GM18870 (cell line): ENCODE measurements at regions not wholly inside any gene's neighbourhood (a gene's known extent, or its start where the extent isn't known, plus 50 kb on each side); places are given as distances from the start of the nearest gene placed in this dataset.

Source experiments
- ATAC-seq: cut with Tn5 transposase; IDR thresholded peaks from one replicate; pipeline ENCODE4 v1.9.1; 2021; ENCODE audit warnings: moderate library complexity; ENCODE audit not compliant: unreplicated experiment

DNA sequence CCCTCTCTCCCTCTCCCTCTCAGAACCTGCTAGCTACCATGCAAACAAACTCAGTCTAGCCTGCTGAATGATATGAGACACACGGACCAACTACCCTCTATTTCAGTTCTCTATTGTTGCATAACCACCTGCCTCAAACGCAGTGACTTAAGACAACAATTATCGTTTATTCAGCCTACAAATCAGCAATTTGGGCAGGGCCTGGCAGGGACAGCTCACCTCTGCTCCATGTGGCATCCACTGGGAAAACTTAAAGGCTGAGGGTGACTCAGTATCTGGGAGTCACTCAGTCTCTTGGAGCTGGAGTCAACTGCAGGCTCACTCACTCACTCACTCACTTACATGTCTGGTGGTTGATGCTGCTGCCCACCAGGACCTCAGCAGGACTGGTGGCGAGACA lies 121.3 kb downstream of the SEC16B start:
- no peak for ATAC-seq

DNA sequence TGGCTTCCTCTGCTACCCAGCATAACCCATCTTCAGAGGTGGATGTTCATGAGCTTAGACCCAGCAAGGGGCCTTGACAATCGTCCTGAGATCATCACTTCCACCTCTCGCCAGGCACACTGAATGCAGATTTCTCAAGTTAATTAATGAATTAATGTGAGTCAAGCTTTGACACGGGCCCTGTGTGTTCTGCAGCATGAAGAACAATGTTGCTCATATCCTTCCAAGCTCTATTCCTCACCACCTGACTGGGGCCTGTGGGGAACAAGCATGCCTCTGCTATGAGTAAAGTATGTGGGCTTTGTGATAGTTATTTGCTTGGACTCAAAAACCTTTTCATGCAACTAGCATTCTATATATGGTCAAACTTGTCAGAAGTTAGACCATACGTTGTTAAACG lies 122.0 kb downstream of the SEC16B start:
- ATAC-seq = no peak

DNA sequence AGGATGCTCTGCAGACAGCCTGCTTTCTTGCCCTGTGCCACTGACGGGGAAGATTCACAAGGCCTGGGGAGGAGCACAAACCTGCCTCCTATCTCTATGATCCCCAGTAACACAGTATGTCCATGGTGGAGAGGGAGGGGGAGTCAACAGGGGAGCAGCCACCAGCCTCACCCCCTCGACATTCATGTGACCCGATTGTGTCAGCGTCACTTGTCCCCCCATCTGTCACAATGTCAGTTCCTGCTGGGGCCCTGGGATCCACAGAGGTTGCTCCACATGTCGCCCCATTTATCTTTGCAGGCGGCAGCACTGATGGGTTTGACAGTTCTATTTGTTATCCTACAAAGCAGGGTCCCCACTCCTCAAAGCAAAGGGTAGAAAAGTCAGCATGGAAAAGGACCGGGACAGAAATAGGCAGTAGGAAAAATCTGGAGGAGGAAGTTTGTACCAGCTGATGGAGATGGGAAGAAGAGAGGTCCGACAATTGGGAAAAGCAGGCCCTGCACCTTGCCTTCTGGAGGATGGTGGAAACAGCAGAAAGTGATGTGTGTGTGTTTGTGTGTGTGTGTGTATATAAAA lies 130.9 kb downstream of the SEC16B start:
- no peak for ATAC-seq

DNA sequence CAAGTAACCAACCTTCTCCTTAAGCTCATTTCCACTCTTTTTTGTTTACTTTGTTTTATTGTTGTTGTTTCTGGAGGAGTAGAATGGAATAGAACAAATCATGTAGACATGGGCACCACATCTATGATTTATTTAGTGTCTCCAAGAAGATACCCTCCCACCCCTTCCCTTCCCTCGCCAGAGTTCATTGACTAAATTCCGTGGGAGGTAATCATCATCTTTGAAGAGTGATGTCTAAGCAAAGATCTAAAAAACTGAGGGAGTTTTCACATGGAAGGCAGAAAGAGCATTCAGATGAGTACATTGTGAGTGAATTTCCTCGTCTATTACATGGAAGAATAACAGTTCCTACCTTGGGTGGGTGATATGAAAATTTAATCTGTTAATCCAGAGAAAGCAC lies 136.2 kb downstream of the SEC16B start:
- no peak for ATAC-seq

DNA sequence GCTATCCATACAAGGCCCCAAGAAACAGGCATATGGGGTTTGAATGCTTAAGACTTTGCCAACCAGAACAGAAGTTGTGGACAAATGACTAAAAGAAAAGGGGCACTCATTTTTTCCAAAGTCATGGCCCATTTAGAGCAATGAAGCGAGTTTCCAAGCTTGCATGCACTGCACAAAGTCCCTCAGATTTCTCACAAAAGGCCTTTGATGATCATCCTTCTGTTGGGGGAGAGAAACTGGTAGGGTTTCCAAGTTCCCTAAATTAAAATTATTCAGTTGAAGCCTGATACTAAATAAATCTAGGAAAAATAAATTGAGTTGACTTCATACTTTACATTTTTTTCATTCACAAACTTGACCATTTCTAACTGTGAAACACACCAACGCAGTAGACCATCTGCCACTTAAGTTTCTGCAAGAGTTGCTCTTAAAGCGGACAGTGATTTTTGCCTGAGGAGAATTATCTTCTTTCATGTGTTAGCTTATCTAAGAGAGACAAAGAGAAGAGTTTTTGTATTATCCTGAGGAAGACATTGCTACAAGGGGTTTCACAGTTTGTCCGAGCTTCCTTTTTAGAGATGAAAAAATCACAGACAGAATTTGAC lies 139.2 kb downstream of the SEC16B start:
- no peak for ATAC-seq

DNA sequence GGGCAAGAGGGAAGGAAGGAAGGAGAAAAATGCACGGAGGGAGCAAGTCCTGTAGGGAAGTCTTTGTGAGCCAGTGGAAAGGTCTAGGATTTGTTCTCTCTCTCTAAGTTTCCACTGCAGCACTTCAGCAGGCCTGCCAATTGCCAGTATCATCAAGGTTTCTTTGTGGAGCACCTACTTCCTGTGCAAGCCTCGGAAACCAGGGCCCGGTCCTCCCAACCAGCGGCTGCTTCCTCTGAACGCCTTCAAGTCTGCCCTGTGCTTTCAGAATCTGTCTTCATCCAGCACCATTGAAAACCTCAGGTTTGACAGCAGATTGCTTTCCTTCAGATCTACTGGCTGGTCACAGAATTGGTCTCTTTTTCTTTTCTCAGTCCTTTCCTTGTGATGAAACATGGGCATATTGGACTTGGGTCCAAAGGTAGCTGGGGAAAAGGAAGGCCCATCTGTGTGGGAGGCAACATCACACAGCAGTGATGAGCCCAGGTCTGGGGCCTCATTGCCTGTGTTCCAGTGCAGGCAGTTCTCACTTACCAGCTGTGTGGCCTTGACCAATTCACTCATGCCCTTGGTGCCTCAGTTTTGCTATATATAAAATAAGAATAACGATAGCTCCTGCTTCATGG lies 144.5 kb downstream of the SEC16B start:
- no peak for ATAC-seq

DNA sequence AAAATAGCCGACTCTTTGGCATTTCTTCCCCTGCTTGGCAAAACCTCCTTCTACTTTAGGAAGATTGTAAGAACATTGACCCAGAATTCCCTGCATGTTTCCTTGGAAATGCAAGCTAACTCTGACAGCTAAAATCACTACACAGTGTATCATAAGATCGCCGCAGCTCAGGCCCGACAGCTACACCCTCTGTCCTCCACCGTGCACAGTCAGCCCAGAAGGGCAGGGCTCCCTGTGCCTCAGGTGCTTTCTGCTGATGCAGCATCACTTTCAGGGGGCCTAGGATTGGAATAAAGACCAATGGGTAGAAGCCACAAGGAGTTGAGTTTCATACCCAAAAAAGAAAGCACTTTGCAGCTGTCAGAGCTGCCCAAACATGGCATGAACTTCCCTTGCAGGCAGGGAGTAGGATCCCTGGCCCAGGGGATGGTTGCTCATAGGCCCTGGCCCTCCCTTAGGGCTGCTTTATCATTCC lies 145.3 kb downstream of the SEC16B start:
- peak; percentile 64 for ATAC-seq

DNA sequence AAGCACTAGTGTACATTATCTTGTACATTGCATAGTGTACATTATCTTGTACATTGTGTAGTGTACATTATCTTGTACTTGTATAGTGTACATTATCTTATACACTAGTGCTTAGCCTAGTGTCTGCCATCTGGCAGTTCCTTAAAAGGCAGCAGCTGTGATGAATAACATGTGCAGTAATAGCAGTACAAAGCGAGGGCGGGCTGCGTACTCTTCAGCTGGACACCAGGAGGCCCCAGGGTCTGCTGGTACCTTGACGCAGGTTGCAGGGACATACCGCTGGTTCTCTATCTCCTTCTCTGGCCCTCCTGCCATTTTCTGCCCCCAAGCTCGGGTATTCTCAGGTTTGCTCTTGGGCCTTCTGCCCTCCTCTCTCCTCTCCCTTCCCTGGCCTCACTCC lies 149.6 kb downstream of the SEC16B start:
- ATAC-seq = no peak

DNA sequence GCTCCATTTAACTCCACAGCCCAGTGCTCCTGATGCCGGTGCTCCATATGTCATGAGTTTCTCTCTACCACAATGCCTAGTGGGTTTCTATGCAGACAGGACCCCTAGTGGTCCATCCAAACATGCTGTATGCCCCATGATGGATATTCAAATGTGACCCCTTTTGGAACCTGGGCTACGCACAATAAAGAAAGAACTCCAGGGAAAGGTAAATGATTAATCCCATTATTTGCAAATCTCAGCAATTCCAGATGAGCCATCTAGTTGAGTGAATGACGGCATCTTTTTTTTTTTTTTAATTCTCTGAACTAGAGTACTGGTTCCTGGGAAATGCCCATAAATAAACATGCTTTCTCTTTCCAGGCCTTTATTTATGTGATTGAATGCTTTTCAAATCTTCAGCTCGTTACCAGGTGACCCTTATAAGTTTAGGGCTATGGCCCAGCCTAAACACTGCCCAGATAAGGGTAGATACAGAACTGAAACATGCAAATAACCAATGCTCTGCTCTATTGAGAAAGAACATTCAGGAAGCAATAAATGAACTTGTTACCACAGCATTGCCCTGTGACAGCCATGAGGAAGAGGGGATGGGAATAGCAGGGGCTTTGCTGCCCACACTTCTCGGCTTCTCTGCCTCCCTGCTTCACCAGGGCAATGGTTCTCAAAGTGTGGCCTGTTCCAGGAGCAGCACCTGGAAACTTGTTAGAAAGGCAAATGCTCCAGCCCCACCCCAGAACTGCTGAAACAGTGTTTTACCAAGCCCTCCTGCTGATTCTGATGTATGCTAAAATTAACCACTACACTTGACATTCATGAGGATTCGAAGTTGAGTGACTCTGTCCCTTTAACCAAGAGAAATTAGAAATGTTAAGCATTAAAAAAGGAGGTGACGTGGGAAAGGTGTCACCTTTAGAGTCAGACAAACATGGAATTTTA lies 151.7 kb downstream of the SEC16B start:
- ATAC-seq = peak; percentile 99

DNA sequence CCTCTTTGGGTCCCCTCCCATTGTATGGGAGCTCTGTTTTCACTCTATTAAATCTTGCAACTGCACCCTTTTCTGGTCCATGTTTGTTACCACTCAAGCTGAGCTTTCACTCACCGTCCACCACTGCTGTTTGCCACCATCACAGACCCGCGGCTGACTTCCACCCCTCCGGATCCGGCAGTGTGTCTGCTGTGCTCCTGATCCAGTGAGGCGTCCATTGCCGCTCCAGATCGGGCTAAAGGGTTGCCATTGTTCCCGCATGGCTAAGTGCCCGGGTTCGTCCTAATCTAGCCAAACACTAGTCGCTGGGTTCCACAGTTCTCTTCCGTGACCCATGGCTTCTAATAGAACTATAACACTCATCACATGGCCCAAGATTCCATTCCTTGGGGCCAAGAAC lies 157.2 kb downstream of the SEC16B start:
- no peak for ATAC-seq

DNA sequence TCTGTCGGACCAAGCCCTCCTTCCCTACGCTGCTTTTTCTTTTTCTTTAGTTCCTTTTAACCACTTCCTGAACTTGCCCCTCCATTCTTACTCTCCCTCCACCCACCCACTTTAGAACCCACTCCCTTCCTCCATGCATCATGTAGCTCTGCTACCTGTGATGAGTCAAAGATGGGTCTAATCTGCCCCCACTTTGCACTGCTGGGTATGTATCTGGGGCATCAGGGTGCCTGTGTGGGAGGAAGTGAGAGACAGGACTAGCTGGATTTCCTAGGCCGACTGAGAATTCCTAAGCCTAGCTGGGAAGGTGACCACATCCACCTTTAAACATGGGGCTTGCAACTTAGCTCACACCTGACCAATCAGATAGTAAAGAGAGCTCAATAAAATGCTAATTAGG lies 157.7 kb downstream of the SEC16B start:
- no peak for ATAC-seq

DNA sequence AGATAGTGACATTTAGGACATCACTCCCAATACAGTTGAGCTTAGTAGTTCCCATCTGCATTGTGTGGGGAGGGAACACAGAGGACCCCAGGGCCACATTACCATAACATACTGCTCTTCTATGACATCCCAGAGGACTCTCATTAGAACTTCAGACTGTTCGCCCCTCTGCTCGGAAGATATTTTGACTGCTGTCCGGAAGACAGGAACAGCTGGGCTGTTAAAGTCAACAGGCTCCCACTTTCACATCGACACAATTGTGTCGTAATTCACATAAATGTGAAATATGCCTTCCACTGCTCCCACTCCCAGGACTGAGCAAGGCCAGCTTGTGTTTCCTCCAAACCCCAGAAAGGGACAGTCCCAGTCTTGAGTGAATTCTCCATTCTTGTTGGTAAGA lies 158.4 kb downstream of the SEC16B start:
- ATAC-seq = no peak

DNA sequence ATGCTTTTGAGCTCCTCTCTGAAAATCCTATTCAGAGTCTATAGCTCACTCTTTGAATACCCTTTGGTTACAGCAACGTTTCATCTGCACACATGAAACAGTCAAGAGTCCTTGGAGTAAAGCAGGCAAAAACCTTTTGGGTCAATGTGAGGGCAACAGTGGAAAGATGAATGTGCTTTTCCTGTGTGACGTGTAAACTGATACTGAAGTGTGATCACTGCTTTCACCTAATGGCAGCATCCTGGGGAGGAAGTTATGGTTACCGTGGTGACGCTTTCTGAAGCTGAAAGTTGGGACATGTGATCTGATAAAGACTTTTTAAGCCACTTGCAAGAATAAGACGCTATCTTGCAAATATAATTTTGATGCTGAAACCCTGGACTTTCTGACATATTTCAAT lies 160.0 kb downstream of the SEC16B start:
- peak; percentile 99 for ATAC-seq

DNA sequence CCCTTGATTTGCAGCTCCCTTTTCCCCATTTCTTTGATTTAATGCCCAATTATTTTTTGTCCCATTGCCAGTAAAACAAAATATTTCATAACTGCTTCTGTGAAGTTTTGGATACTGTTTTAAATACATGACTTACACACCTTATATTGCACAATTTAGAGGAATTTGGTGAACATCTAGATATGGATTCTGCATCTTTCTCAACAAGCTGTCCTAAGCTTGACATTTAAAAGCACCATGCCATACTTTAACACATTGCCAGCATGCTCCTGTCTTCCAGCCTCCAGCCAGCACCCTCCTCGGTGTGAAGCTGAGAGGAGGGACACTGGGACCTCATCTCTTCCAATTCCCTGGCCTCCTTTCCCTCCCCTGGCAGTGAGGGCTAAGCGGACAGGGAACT lies 167.6 kb downstream of the SEC16B start:
- no peak for ATAC-seq

DNA sequence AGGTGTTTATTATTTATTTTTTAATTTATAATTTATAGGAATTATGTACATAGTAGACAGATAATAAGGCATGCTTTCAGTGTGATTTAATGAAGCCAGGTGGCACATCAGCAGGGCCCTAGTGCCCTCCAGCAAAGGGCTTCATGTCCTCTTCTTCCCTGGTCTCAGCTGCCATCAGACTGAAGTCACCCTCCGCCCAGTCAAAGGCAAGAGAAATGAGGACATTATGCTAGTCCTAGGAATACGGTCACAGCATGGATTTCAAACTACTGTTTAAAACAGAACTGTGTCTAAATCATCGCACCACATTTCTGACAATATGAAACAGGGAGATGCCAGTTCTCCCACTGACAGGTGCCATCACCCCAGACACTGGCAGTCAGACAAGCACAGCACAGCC lies 168.1 kb downstream of the SEC16B start:
- no peak for ATAC-seq

DNA sequence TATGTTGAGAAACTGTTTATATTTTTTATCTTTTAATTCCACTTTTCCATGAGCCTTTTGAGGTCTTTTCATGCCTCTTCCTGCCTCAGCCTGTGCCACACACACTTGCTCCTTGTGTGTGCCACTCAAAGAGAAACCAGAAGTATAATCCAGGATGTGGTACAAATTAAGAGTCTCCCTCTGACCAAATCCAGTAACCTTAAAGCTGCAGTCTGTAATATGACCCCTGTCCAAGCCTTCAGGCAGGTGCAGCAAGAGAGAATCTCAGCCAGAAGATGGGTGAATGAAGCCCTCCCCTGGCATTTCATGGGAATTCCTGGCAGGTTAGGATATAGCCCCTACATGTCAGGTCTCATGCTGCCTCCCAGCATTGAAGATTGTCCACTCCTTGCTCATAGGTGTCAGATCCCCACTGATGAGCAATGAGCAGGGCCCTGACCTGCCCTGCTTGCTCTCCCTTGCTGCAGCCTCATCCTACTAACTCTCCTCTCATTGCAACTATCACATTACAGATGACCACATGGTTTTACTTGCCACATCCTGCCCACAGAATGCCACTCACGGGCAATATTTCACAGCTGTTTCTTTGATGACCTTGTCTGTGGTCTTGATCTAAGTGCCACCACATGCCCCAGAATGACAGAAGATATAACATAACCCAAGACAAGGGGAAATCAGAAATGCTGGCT lies 169.3 kb downstream of the SEC16B start:
- ATAC-seq = peak; percentile 76

DNA sequence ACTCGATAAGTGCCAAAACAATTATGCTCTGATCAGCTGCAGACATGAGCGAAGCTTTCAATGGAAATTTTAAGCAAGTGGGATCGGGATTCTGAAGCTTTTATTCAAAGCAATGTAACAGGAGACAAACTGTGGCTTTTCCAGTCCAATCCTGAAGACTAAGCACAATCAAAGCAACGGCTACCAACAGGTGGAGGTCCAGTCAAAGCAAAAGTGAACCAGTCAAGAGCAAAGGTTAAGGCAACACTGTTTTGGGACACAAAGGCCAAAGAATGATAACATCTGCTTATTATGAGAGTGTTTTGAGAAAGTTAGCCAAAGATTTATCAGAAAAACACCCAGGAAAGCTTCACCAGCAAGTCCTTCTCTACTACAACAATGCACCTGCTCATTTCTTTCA lies 170.1 kb downstream of the SEC16B start:
- ATAC-seq = no peak

DNA sequence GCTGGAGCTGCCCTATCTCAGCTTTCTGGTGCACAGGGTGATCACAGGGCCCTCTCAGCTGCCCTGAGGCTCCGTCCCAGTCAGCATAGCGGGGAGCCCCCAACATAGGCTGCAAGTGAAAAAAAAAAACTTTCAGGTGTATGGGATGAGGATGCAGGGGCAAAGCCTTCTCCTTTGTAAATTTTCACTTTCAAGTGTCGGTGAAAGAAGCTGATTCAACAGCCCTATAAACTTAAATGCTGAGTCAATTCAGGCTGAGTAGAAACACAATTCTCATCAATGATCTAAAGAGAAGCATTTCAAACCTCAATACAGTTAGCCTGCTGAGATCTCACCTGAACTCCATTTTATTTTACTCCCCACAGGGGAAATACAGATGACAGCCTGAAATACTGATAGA lies 171.2 kb downstream of the SEC16B start:
- peak; percentile 49 for ATAC-seq

DNA sequence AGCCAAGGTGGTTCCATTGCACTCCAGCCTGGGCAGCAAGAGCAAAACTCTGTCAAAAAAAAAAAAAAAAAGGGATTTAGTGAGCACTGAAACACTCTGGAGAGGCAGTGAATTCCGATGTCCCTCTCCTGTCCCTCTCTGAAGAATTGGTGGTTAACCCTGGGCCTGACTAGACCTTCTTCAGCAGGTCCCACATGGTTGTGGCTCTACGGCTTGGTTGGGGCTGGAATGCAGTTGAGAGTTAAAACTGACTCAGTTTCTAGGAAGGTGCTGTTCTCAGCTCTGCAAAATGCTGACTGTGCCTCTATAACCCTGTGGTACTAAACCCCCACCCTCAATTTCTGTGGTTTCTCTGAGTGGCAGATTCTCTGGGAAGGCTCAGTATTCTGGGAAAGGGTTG lies 173.3 kb downstream of the SEC16B start:
- no peak for ATAC-seq

DNA sequence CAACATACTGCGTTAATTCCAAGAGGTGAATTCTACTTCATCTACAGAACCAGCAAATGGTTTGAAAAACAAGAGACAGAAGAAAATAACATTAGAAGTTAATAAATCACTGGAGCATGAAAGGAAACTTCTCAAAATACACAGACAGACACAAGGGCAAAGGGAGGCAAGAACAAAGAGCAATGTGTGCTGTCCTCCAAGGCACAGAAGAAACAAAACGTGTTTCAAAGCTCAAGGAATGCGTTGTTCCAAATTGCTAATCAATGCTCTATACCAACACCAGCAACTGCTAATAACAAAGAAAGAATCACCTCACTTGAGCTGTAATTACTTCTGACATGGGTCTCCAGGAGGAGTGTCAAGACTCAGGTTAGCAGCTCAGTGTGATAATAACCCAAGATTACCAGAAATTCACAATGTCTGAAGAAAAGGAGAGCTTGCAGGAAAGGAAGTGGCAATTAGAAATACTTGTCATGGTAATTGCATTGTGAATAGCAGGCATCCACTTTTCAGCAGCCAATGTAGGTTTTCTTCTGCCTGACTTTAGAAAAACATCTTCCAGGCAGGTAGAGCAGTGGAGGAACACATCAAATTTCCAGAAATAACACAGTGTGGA lies 175.4 kb downstream of the SEC16B start:
- ATAC-seq = no peak

DNA sequence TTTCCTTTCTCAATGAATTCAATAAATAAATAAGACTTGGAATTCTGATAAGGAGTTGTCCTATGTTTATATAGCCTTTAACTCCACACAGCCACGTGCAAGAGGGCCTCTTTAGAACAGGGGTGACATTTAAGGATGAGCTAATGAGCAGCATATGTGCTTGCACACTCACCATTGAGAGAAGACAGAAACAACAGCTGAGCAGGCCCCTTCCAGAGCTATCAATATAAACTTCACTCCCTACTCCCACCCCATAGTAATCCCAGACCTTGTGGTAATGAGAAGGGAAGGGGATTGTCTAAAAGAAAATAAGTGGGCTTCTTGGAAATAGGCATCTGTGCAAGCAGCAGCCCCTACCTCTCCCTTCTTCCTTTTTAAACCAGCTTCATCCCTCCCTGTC lies 176.0 kb downstream of the SEC16B start:
- ATAC-seq = no peak
